Limb (tissue), 2 donors: ENCODE measurements at regions not wholly inside any gene's neighbourhood (a gene's known extent, or its start where the extent isn't known, plus 50 kb on each side); places are given as distances from the start of the nearest gene placed in this dataset.
"Not testable (repeated sequence)": the region's sequence is repeated elsewhere in the genome, so short reads cannot be mapped to it uniquely, and the experiment has no call there.

Experiments used
- DNase-seq, 2 donors: peaks; one replicate each; pipeline ENCODE4 v3.0.0-alpha.2; 2016; ENCODE audit errors: extremely low spot score in 2 of 2

DNA sequence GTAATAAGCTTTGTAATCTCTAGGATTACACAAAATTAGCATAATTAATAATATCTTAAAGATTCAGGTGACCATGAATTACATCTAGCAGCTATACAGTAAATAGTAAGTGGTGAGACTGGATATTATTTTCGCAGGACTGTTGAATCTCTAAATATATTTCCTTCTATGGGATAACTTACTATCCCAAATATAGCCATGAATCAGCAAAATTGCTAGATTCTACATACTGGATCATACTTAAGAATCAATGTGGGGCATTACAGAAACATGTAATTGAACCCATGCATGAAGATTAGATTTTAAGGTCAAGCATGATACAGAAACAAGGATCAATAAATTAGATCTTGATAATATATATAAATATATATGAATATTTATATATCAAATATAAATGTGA, 1203.4 kb downstream of the BRINP3 start:
- no peak for DNase-seq

GRCh38 chr1:189275796-189276195, 1201.9 kb downstream of the BRINP3 start:
- DNase-seq, result peak in 1 of 2 donors; percentile 9

DNA sequence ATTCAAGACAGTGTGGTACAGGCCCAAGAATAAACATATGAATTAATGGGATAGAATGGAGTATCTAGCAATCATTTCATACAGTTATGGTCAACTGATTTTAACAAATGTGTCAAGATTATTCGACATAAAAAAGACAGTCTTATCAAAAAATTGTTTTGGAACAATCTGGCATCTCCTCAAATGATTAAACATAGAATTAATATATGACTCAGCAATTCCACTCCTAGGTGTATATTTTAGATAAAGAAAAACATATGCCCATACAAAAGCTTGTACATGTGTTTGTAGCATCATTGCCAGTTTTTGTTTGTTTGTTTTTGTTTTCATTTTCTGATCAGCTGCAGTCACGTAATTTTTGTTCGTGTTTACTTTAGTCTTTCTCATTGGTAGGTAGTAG, 1188.3 kb downstream of the BRINP3 start:
- DNase-seq, result no peak

DNA sequence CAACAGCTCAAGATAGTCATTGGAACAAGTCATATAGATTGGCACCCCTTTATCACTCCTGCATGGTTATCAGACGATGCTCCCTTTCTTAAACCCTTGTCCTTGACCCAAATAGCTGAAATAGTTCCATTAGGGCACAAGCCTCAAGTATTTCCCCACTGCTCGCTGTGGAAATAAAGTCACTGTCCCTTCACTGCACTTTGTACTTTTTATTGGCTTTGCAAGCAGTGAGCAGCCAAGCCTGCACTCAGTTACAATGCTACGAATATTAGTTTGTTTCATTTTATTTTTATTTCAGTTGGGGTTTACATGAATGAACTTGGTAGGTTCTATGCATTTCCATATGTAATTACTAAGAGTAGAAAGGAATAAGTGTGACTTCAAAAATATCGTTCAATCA, 1176.4 kb downstream of the BRINP3 start:
- no peak for DNase-seq

DNA sequence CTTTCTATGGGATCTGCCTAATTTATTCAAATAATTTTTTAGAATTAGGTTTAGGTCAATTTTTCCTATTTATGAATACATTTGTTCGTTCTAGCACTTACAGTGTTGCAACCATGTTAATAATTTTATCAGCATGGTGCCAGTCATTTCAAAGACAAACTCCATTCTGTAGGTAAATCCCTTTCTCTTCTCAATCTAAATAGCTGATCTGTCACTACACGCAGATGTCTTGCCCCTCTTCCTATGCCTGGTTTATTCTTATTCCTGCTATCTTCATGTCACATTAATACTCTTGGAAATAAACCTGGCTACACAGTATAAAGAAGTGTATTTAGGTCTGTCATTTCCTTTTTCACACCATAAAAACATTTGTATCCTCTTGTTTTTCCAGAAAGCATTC, 1172.4 kb downstream of the BRINP3 start:
- no peak for DNase-seq

DNA sequence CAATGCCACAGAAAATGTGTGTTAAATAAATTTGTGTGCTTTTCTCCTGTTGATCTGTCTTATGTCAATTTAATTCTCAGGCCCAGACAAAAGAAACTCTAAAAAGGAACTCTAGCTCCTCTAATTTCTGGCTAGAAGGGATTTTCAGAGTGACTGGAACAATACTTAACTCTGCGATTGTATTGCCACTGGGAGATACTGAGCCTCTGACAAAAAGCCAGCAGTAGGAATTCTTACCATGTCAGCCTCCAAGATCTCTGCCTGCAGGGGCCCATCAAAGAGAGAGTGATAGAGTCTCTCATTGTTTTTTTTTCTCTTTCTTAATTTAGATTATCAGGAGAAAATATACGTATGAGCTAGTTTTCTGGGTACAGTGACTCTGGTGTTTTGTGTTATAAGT, 1165.7 kb downstream of the BRINP3 start:
- DNase-seq, result no peak

DNA sequence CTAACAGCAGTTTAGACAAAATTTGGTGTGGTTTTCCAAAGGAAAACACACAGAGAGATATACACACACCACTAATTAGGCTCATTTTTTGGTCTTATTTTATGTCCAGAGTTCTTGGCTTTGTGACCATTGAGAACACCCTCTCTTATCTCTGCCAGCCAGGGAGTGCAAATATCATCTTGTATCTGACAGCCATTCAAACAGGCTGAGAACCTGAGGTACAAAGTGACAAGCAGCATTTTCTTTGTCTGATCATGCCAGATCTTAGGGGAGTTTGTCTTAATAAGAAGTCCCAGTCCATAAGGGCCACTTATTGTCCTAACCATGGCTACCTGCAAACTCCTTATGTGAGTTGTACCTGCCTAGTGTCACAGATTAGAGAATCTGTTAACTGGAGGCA, 1165.2 kb downstream of the BRINP3 start:
- DNase-seq, result no peak

GRCh38 chr1:189313488-189313887, 1164.2 kb downstream of the BRINP3 start:
- no peak for DNase-seq

DNA sequence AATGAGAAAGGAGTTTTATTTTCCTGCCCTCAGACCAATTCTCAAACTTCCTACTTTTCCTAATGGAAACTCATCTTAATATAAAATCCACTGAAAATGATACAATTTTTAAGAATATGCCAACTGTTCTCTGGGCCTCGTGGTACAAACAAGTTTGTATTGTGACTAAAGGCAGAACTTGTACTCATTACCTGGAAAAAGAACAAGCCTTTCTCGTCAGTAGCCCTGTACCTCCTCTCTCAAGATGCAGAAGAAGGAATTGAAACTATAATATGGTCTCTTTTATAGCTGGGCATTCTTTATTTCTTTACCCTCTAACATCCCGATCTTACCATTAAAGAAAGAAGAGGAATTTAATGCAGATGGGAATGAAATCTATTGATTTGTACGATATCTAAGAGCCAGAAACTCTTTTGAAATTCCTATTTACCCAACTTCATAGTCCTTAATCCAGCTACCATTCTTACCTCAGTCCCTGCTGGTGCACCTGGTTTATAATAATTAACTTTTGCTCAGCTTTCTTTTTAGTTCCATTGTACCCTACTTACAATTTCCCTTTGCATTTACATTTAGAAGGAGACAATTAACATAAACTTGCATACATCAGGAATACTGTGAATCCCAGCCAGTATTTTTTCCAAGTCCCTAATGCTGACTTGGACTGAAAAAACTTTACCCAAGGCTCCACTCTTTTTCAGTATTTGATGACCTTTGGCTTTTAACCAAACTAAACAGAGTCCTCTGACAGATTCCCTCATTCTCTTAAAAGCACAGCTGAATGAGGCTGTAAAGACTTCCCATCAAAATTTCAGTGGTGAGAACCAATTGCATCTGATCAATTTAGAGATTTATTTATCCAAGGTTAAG, 1162.4 kb downstream of the BRINP3 start:
- no peak for DNase-seq

GRCh38 chr1:189323091-189323490, 1154.6 kb downstream of the BRINP3 start:
- no peak for DNase-seq

DNA sequence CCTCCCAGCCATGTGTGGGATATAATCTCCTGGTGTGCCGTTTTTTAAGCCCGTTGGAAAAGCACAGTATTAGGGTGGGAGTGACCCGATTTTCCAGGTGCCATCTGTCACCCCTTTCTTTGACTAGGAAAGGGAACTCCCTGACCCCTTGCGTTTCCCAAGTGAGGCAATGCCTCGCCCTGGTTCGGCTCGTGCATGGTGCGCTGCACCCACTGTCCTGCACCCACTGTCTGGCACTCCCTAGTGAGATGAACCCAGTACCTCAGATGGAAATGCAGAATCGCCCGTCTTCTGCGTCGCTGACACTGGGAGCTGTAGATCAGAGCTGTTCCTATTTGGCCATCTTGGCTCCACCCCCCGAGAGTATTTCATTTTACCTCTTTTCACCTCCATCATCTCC, 1146.6 kb downstream of the BRINP3 start:
- not testable (repeated sequence) for DNase-seq

DNA sequence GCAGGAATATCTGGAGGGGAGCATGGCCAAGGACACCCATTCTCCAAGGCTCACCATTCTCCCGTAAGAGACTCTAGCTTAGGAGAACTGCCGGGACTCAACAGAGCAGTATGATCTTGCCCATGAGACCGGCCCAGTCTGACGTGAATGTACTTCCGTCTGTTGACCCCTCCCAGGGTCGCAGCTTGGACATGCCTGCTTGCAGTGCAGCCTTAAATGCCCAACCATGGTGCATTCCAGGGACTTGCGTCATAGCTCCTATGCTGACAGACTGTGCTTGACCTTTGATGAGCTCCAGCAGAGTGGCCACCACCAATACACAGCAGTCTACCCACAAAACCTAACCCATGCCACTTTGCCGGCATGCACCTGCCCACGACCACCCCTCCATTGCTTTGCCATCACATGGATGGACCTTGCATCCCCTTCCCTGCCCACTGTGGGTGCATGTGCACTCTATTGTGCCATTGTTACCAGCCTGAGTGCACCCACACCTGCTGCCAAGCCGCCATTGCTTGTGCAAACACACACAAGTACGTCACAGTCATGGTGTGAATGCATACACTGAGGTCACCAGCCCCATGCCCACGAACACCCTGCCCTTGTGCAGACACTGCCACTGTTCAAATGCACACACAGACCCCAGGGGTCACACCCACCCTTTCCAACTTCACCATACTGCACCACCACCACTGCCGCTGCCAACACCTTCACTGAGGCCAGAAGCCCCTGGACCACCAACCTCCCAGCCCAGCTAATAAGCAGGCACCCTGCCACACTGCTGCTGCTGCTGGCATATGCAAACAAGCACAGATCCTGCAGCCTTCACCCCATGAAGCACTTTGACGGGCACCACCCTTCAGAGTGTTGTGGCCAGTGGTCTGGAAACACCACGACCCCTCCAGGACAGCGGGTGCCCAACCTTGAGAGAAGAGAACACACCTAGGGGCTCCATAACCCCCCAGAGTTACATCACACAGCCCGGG, 1141.3 kb downstream of the BRINP3 start:
- no peak for DNase-seq

DNA sequence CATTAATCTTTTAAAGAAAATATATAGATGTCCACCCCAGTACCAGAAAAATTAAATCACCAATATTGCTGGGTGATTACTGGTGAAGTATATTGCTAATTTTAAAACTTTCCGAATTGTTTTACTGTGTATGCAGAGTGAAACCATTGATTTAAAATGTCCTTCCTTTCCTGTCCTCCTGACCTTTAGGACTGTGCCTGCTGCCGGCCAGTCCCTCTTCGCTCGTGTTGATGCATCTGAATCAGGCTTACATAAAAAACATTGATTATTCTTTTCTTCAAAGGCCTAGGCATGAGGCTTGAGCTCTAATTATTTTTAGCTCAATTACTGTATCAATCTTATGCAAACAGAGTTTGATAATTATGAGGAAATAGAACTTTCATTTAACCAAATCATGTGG, 1128.1 kb downstream of the BRINP3 start:
- no peak for DNase-seq

GRCh38 chr1:189350983-189351616, 1126.6 kb downstream of the BRINP3 start:
- DNase-seq, result no peak

- DNase-seq, result no peak
Observed at GRCh38 chr1:189351960-189352359, 1125.7 kb downstream of the BRINP3 start.

- DNase-seq, result no peak
Observed at GRCh38 chr1:189356206-189356605, 1121.5 kb downstream of the BRINP3 start.

DNA sequence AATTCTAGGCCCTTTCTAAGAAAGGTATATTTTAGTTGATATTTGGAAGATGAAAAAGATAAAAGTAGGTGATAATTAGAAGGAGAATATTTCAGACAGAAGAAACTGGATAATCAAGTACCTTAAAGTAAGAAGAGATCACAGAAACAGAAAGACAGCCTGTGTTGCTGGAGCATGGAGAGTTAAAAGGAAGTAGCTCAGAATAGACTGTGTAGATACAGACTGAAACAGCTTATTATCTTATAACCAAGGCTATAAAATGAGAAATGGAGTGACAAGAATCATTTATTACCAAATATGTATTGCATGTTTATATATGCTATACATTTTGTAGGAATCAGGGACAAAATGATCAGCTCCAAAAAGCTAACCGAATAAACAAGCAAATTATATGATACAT, 1120.3 kb downstream of the BRINP3 start:
- no peak for DNase-seq

DNA sequence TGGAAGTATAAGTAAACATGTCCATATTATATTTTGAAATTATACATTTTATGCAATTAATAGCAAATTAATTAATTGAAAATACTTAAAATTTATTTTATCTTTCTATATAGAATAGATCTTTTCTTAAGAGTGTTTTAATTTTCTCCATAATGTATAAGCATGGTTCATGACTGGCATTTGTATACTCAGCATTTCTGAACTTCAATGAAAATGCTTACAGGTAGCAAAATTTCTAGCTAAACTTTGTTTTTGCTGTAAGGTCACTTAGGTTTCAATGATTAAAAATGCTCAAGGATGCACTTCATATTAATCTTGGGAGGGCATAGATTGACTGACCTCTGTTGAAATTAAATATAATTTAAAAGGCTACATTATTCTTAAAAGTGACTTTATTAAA, 1108.1 kb downstream of the BRINP3 start:
- DNase-seq, result no peak

GRCh38 chr1:189374816-189375215, 1102.8 kb downstream of the BRINP3 start:
- peak in 1 of 2 donors; percentile 4 for DNase-seq

DNA sequence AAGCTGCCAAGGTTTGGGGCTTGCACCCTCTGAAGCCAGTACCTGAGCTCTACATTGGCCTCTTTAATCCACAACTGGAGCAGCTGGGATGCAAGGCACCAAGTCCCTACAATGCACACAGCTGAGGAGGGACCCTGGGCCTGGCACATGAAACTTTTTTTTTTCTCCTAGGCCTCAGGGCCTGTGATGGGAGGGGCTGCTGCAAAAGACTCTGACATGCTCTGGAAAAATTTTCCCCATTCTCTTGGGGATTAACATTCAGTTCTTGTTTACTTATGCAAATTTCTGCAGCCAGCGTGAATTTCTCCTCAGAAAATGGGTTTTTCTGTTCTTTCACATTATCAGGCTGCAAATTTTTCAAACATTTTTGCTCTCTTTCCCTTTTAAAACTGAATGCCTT, 1072.2 kb downstream of the BRINP3 start:
- no peak for DNase-seq

DNA sequence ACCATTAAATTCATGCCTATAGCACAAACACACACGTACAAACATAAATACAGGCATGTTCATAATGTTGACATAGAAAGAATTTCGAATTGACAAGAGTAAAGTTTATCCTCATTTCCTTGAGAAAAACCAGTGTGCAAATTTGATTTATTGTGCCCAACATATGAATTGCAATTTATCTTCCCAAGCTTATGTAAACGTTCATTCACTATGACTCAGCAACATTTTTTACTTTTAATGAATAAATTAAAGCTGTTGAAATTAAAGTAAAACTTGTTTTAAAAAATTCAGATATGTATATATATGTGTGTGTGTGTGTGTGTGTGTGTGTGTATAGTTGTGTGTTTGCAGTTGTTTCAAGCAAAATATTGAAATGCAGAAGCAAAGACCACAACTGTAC, 1067.9 kb downstream of the BRINP3 start:
- DNase-seq, result no peak
